K562 (cell line): ENCODE measurements at regions not wholly inside any gene's neighbourhood (a gene's known extent, or its start where the extent isn't known, plus 50 kb on each side); places are given as distances from the start of the nearest gene placed in this dataset.

Source experiments
- ATF1 ChIP-seq, 2 experiments: fragments of 450-650 bp in 1 of 2; IDR thresholded peaks; 2 replicates each; pipeline ENCODE4 v1.6.1; 2016; ENCODE audit warnings: missing compliant biosample characterization in 1 of 2, missing genetic modification characterization in 1 of 2
- CEBPB ChIP-seq: fragments of 450-650 bp; IDR thresholded peaks from 2 replicates; pipeline ENCODE4 v1.6.1; 2016; ENCODE audit warnings: missing genetic modification characterization, missing compliant biosample characterization
- DNMT1 ChIP-seq: fragments of 450-650 bp; IDR thresholded peaks from 2 replicates; pipeline ENCODE4 v1.6.1; 2016; ENCODE audit warnings: antibody characterized with exemption, mild to moderate bottlenecking
- MAFK ChIP-seq: IDR thresholded peaks from 2 replicates; pipeline ENCODE4 v1.6.1; 2011; ENCODE audit warnings: low read length, improper control_type of control experiment
- NFRKB ChIP-seq: fragments of 450-650 bp; IDR thresholded peaks from 2 replicates; pipeline ENCODE4 v1.6.1; 2016; ENCODE audit warnings: low read depth
- PHF8 ChIP-seq: fragments of 200-600 bp; sonication (generic); IDR thresholded peaks from 2 replicates; pipeline ENCODE4 v1.6.1; 2012; ENCODE audit warnings: mixed run types, mild to moderate bottlenecking, inconsistent platforms, low read length, moderate library complexity, borderline replicate concordance
- RHOXF2B ChIP-seq: fragments of 250-450 bp; sonication (Bioruptor Pico); conservative IDR thresholded peaks from 2 replicates; pipeline ENCODE4 v1.5.1; 2021
- SMARCA5 ChIP-seq: fragments of 450-650 bp; IDR thresholded peaks from 2 replicates; pipeline ENCODE4 v1.6.1; 2016
- SNRNP70 ChIP-seq: fragments of 200-400 bp; formaldehyde crosslinking; optimal IDR thresholded peaks from 2 replicates; pipeline ENCODE3; 2017; ENCODE audit warnings: low read depth, low read length
- TOE1 ChIP-seq, 2 experiments: fragments of 450-650 bp in 1 of 2; sonication (generic) in 1 of 2; formaldehyde crosslinking in 1 of 2; IDR thresholded peaks; 2 replicates each; pipeline versions ENCODE4 v1.7.1 to v1.8.0; 2016 to 2022; ENCODE audit warnings: borderline replicate concordance in 2 of 2, mild to moderate bottlenecking in 2 of 2, antibody characterized with exemption in 1 of 2, inconsistent platforms in 1 of 2, low read depth in 1 of 2, missing genetic modification reagents in 1 of 2, moderate library complexity in 1 of 2
- ZNF324 ChIP-seq: fragments of 250-450 bp; sonication (Bioruptor Pico); IDR thresholded peaks from 2 replicates; pipeline ENCODE4 v1.4.0; 2020; ENCODE audit warnings: mild to moderate bottlenecking
- ZNF717 ChIP-seq: fragments of 250-450 bp; sonication (Bioruptor Pico); IDR thresholded peaks from 2 replicates; pipeline ENCODE4 v1.5.0; 2021
- TF ChIP-seq, protein P1 (sequence below): fragments of 250-450 bp; sonication (Bioruptor Pico); IDR thresholded peaks from 2 replicates; pipeline ENCODE4 v1.5.0; 2021; ENCODE audit warnings: mild to moderate bottlenecking, borderline replicate concordance
- TF ChIP-seq, protein P2 (sequence below): fragments of 250-450 bp; sonication (Bioruptor Pico); IDR thresholded peaks from 2 replicates; pipeline ENCODE4 v1.5.0; 2020; ENCODE audit warnings: mild to moderate bottlenecking, borderline replicate concordance
- TF ChIP-seq, protein P3 (sequence below), 2 experiments: fragments of 250-450 bp in 1 of 2; fragments of 450-650 bp in 1 of 2; sonication (Bioruptor Pico) in 1 of 2; IDR thresholded peaks; 2 replicates each; pipeline versions ENCODE4 v1.6.1 to v1.8.0; 2016 to 2021; ENCODE audit warnings: mild to moderate bottlenecking in 2 of 2, moderate library complexity in 2 of 2, missing compliant biosample characterization in 1 of 2, missing genetic modification characterization in 1 of 2

DNA sequence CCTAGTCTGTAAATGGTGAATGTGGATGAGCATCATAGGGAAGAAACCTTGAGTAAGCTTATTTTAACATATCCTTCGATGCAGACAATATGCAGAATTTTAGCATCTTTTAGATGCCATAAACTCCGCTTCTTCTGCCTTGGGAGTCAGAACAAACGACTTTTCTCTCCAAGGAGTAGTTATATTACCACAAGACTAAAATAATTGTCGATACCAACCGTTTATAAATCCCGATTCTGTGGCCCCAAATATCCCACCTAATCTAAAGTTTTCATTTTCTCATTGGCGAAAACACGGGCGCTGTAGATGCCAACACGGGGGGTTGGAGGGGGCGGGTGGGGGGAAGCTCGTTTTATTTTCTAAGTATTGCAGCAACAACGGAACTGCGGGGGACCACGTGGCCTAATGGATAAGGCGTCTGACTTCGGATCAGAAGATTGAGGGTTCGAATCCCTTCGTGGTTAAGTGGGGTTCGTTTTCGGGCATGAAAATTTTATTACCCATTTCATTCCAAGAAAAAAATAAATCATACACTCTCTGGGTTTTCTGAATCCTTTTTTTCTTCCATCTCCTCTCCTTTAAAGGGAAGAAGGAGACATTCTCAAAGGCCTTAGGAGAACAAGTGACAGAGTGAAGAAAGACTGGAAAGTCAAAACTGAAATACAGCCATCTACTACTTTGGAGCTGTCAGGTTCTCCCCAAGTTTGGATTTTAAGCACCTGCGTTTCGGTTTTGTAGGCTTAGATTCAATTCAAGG, 65.5 kb upstream of the BTN3A2 start (continued):
- TF ChIP-seq, protein P1, sequence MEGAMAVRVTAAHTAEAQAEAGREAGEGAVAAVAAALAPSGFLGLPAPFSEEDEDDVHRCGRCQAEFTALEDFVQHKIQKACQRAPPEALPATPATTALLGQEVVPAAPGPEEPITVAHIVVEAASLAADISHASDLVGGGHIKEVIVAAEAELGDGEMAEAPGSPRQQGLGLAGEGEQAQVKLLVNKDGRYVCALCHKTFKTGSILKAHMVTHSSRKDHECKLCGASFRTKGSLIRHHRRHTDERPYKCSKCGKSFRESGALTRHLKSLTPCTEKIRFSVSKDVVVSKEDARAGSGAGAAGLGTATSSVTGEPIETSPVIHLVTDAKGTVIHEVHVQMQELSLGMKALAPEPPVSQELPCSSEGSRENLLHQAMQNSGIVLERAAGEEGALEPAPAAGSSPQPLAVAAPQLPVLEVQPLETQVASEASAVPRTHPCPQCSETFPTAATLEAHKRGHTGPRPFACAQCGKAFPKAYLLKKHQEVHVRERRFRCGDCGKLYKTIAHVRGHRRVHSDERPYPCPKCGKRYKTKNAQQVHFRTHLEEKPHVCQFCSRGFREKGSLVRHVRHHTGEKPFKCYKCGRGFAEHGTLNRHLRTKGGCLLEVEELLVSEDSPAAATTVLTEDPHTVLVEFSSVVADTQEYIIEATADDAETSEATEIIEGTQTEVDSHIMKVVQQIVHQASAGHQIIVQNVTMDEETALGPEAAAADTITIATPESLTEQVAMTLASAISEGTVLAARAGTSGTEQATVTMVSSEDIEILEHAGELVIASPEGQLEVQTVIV (CRISPR knock-in tag), result peak; percentile 49; the same call in 1 of the 2 replicates
- TF ChIP-seq SNRNP70 (no peak), NFRKB (no peak), MAFK (no peak), PHF8 (no peak), ATF1 (CRISPR knock-in tag; IDR thresholded peaks at IDR 0.05) (no peak), ATF1 (tag; IDR thresholded peaks at IDR 0.05) (no peak), ZNF324 (CRISPR knock-in tag) (no peak), CEBPB (tag) (no peak), SMARCA5 (no peak), ZNF717 (CRISPR knock-in tag) (no peak), RHOXF2B (no peak), DNMT1 (no peak), TOE1 (IDR thresholded peaks at IDR 0.05; ENCODE audit: borderline replicate concordance) (no peak), TOE1 (CRISPR knock-in tag; IDR thresholded peaks at IDR 0.05; ENCODE audit: borderline replicate concordance, low read depth) (no peak)
- TF ChIP-seq, protein P2, sequence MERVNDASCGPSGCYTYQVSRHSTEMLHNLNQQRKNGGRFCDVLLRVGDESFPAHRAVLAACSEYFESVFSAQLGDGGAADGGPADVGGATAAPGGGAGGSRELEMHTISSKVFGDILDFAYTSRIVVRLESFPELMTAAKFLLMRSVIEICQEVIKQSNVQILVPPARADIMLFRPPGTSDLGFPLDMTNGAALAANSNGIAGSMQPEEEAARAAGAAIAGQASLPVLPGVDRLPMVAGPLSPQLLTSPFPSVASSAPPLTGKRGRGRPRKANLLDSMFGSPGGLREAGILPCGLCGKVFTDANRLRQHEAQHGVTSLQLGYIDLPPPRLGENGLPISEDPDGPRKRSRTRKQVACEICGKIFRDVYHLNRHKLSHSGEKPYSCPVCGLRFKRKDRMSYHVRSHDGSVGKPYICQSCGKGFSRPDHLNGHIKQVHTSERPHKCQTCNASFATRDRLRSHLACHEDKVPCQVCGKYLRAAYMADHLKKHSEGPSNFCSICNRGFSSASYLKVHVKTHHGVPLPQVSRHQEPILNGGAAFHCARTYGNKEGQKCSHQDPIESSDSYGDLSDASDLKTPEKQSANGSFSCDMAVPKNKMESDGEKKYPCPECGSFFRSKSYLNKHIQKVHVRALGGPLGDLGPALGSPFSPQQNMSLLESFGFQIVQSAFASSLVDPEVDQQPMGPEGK, result no peak
- TF ChIP-seq, protein P3, sequence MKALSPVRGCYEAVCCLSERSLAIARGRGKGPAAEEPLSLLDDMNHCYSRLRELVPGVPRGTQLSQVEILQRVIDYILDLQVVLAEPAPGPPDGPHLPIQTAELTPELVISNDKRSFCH (CRISPR knock-in tag; IDR thresholded peaks at IDR 0.05), result no peak
- TF ChIP-seq, protein P3 (tag; IDR thresholded peaks at IDR 0.05), result no peak
